22Rv1 (cell line): ENCODE measurements at regions not wholly inside any gene's neighbourhood (a gene's known extent, or its start where the extent isn't known, plus 50 kb on each side); places are given as distances from the start of the nearest gene placed in this dataset.

ENCODE experiments used
- CTCF ChIP-seq: fragments of 450-650 bp; IDR thresholded peaks from 2 replicates; pipeline ENCODE4 v1.5.1; 2017; ENCODE audit warnings: mild to moderate bottlenecking
- ZFX ChIP-seq: fragments of 450-650 bp; IDR thresholded peaks from 2 replicates; pipeline ENCODE4 v1.6.1; 2017; ENCODE audit warnings: antibody characterized with exemption, borderline replicate concordance

- TF ChIP-seq CTCF (peak; percentile 63), ZFX (no peak)
These were observed 221.6 kb upstream of the SPANXN4 start for GRCh38 chrX:142804085-142804484.
